NCI-H1436 treated with DMSO at 0.1 percent for 48 hours (cell line): ENCODE measurements at regions not wholly inside any gene's neighbourhood (a gene's known extent, or its start where the extent isn't known, plus 50 kb on each side); places are given as distances from the start of the nearest gene placed in this dataset.
A peak's percentile ranks its signal among the peaks of the same experiment; 100 is the strongest.
"Not testable (repeated sequence)": the region's sequence is repeated elsewhere in the genome, so short reads cannot be mapped to it uniquely, and the experiment has no call there.

ENCODE experiments used
- DNase-seq: peaks from one replicate; lab custom pipeline; 2025; lab: John Stamatoyannopoulos, UW

DNA sequence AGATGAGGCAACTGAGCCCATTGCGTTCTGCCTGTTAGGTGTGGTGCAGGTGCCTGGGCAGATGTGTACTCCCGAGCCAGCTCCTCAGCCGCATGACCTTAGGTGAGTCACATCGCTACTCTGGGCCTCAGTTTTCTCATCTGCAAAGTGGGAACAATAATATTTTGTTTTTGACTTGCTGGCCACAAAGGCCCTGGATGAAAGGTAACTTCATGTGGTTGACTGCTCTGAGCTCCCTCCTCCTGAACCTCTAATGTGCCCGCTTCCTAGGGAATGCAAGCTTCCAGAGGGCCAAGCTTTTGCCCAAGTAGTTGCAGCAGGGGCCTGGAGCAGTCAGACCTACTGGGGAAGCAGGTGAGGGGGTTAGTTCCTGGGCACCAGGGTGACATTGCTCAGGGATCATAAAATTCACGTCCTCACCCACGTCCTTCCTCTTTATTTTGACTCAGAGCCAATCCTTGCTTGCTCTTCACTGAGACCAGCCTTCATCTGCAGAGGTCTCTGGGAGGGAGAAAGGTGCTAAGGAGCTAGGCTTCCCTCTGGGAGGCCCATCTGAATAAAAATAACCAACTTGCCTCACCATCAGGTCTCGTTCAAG lies 149.0 kb upstream of the TLE3 start:
- no peak for DNase-seq

DNA sequence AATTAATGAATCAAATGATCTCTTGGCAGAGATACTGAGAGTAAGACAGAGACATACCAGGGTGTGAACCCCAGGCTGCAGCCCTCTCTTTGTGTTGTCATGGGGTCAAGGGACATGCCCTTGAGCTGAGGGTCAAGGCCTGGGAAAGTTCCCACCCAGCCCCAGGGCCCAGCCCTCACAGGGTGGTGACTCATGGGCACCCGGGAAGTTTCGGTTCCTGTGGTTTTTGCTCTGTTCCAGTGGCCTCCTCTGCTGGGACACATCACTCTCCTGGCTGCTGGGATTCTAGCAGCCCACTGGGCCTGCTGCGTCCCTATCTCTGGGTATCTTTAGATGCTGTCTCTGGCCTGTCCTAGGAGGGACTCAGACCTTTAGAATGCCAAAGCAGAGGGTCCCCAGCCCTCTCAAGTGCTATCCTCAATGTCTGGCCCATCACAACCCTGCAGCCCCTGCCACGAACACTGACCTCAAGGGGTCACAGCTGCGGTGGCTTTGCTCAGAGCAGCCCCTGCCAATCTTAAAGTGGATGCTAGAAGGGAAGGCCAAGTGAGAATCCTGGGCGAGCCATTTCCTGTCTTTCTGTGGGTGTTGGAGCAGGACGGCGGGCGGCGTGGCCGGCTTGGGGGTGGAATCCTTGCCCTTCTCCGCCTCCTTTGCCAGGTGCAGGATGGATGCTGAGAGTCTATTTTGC lies 148.4 kb upstream of the TLE3 start:
- no peak for DNase-seq

DNA sequence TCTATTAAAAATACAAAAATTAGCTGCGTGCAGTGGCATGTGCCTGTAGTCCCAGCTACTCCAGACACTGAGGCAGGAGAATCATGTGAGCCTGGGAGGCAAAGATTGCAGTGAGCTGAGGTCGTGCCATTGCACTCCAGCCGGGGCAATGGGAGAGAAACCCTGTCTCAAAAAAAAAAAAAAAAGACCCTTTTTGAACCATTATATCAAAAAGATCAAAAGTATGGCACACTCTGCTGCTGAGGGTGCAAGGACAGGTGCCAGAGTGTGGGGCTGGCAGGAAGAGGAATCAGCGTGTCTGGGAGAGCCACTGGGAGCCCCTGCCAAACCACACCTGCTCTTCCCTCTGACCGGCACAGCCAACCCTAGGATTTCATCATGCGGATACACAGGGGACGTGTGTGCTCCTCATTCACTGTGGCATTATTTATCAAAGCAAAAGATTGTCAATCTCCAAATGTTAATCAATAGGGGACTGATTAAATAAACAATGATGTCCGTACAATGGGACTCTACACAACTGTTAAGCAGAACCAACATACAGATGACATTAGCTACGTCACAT lies 147.3 kb upstream of the TLE3 start:
- no peak for DNase-seq

DNA sequence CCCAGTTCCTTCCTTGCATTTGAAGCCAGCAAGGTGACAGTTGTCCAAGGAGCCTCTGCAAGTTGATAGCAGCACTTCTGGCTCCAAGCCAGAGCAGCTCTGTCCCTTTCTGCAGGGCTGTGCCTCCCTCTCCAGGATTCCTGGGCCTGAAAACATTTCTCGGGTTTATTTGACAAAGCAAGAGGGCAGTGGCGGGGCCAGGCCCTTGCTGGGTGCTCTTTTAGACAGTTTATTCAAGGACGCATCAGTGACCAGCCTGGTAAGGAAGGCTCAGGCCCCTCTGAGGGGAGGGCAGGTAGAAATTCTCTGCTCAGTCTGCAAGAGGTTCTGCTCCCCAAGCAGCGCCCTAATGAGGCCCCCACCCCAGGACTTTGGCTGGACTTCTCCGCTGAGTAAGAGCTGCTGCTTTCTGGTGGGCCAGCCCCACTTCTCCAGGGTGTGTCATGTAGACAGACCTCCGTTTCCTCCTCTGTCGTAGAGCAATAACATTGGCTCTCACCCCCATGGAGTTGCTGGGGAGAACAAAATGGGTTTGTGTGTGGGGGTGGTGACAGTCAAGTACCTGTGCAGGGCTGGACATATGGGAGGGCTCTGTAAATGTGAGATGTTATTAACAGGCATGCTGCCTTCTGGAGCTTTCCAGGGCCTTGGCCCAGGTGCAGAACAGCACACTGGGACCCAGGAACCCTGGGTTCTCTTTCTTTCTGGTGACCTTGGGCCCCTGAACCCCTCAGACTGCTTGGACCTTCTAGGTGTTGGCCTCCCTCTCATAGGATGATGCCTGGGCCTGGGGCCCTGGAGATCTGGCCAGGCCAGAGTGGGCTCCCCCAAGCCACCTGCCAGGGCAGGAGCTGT lies 146.2 kb upstream of the TLE3 start:
- no peak for DNase-seq

DNA sequence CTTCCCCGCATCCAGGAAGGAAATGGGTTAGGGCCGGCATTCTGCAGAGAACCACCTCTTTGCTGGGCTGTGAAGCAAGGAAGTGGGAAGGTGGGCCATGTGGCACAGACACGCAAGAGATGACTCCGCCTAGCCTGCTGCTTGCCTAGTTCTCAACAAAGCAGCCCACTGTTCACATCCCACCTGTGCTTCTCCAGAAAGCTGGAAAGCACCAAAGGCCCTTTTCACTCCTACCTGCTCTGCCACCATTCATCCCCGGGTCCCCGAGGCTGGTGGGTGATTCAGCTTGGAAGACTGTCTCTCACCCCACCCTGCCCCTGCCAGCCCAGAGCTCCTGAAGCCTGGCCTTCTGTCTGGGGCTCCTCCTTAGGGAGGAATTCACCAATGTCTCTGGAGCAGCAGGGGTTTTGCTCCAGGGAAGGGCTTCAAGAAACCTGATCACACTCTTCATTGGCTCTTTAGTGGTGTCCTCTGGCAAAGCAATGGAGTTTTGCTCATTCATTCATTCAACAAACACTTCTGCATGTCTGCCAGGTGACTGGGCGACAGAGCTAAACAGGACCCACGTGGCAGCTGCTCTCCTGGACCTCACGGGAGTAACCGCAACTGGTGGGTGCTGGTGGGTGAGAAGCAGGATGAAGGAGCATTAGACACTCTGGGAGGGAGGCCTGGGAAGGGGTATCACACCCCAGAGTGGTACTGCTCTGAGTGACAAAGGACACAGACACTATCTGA lies 145.4 kb upstream of the TLE3 start:
- DNase-seq, result no peak

DNA sequence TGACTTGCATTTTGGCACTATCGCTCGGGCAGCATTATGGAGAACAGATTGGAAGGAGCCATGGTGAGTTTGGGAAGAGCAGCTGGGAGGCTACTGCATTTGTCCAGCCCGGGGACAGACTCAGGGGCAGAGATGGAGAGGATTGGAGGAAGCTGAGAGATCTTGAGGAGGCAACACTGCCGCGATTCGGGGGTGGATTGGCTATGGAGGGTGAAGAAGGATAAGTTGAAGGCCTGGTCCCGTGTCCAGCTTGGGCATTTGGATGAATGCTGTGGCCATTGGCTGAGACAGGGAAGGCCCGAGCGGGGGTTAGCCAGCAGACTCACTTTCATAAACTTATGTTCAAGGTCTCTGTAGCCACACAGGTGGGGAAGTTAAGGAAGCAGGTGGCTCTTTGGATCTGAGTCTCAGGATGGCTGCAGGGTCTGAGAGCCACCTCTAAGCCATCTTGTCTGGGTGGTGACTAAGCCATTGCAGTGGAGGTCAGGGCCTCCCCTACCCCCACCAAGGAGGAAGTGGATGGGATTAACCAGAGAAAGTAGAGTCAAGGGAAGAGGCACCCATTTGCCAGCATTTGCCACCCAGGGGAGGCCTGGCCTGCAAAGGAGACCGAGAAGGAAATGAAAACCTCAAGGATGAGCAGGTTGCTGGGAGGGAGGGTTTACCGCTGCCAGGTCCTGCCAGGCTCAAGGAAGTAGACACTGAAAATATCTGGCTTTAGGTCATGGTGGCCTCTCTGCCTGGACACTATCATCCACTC lies 144.0 kb upstream of the TLE3 start:
- no peak for DNase-seq

DNA sequence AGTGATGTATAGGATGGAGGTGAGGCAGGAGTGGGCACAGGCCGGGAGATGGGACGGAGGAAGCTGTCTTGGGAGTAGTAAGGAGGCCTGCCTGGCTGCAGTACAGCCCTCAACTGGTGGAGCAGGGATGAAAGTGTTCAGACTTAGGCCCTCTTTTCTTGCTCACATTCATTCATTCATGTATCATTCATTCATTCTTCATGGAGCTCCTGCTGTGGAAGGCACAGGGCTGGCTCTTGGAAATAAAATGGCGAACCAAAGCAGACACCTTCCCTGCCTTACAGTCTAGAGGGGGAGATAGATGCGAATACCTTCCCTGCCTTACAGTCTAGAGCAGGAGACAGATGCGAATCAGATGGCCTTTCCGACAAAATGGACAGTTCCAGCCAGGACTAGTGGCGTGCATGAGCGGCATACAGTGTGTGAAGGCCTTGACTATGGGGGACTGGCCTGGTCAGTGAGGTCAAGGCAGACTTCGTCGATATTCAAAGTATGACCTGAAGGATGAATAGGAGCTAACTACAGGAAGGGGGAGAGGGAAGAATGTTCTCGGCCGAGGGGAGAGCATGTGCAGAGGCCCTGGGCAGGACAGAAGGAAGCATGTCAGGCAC lies 143.2 kb upstream of the TLE3 start:
- no peak for DNase-seq

DNA sequence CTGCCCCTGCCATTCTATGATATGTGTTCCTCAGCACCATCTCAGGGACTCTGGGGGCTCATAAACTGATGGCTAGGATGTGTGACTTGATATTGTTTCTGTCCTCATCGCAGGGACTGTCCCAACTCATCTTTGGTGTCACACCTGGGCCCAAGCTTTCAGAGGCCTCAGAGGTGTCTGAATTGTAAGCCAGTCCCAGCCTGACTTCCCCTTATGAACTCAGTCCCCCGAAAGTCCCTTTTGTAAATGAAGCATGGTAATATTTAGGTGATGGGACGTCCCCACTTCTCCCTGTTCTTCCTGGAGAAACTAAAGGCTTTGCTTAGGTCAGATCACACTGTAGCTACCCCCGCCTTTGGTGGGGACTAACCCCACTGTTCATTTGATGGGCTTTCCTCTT lies 142.4 kb upstream of the TLE3 start:
- DNase-seq, result no peak

DNA sequence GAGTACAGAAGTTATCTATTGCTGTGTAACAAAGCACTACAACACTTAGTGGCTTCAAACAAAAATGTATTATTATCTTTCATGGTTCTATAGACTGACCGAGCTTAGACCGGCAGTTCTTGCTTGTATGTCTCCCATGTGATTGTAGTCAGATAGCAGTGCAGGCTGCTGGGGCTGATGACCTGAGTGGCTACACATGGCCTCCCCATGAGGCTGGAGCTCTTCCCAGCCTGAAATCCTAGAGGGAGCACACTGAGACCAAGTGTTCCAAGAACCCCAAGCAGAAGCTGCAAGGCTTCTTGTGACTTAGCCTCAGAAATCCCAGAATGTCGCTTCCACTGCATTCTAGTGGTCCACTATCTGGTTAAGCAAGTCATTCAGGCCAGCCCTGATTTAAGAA lies 141.2 kb upstream of the TLE3 start:
- no peak for DNase-seq

DNA sequence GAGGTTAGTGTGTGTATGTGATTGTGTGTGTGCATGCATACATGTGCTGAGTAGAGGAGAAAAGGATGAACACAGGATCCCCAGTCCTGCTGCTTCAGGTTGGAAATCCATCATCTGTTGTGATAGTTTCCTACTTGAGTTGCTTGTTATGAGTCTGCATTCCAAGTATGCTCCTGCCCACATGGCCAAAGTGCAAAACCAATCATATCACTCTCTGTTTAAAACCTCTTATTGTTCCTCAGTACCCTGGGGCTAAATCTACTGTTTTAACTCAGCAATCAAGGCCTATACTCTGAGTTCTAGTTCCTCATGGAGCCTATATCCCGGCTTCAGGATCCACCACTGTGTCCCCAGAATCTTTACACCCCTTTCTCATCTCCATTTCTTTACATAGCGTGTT lies 139.9 kb upstream of the TLE3 start:
- no peak for DNase-seq

DNA sequence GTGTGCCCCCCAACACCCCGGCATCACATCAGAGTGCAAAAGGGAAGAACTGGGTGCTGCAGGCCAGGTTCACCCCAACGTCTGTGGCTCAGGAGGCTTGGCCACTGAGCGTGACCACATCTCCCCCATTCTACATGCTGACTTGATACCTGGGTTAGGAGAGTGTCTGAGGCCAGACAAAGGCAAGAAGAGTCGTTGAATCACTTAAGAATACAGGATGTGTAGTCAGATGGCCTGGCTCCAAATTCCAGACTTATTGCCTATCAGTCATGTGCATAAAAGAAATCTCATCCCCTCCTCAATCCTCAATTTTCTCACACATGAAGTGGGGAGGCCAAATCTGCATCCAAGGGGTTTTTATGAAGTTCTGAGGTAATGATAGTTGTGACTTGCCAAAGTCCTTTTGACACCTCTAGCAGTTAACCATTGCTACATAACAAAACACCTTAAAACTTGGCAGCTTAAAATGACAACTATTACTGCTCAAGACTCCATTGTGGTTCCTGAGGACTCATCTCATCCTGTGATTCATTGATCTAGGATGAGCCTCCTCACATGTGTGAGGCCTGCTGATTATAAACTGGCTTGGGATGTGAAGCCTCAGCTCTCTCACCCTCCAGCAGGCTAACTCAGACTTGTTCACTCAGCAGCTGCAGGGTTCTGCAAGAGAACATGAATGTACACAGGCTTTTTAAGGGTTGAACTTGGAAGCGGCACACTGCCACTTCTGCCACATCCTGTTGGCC lies 138.8 kb upstream of the TLE3 start:
- DNase-seq, result no peak

DNA sequence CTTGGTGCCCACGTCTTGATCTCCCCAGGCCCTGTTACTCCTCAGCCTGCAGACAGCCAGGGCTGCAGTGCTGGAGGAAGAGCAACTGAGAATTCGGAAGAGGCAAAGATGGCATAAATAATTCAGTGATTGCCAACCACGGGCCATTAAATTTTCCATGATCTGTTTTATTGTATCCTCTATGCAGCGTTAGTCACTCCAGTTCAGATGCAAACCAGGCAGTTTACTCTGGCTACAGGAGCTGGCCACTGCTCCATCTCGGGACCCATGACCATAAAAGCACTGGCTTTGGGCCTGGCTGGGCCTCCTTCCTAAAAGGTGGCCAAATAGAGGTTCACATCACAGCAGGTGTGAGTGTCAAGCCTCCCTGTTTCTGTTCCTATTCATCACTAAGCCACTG lies 137.6 kb upstream of the TLE3 start:
- DNase-seq, result no peak

DNA sequence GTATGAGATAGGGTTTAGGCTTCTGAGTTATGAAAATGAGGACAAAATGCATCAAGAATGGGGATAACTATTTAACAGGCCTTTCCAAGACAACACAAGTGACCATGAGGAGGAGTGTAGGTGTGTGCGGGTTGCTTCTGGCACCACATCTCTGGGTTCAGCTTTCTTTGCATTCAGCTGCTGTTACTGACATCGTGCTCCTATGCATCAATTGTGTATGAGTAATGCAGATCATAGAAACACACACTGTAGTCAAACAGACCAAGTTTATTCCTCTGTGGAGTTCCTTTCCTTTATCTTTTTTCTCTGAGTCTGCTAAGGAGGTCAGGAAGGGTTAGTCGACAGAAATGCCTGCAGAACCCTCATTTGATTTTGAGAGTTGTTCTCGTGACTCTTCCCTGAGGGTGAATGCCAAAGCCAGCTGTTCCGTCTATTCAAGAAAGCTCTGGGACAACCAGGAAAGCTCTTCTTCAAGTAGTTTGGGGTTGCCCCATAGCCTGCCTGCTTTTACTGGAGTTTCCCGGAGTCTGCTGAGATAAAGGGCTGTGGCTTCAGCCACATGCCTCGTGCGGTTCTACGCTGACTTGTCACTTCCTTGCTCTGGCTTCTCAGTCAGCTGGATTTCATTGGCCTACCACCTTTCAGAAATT lies 136.7 kb upstream of the TLE3 start:
- no peak for DNase-seq

DNA sequence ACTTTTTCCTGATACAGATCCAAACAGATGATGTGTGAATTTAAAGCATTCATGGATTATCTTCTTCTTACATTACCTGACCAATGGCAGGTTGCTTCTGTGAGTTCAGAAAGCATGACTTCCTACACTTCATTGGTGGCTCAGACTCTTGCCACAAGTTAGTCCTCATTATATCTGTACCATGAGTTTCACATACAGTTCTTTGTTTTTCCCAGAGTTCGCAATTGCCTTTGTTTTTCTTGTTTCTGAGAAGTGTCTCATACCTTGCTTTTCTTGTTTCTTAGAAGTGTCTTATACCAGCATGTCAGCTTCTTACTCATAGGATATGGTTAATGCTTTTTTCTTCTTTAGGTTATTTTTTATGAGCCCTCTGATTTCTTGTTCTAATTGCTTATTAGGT lies 133.8 kb upstream of the TLE3 start:
- no peak for DNase-seq

DNA sequence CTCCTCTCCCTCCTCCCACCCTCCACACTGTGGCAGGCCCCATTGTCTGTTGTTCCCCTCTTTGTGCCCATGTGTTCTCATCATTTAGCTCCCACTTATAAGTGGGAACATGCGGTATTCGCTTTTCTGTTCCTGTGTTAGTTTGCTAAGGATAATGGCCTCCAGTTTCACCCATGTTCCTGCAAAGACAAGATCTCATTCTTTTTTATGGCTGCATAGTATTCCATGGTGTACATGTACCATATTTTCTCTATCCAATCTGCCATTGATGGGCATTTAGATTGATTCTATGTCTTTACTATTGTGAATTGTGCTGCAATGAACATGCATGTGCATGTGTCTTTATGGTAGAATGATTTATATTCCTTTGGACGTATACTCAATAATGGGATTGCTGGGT lies 130.2 kb upstream of the TLE3 start:
- not testable (repeated sequence) for DNase-seq

DNA sequence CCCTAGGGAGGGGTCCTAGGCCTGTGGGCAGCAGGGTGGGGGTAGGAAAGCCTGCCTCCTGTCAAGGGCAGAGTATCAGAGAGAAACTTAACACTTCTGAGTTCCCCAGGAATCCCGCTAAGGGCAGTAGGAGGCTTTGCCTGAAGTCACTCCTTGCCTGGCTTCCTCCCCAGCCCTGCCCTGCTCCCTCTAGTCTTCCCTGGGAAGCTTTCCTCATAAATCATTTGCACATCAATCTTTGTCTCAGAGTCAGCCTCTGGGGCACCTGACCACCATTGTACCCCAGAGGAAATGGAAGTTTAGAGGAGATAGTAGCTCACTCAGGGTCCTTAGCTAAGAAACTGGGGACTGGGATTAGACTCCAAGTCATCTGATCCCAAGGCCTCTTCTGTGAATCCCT lies 129.4 kb upstream of the TLE3 start:
- no peak for DNase-seq

DNA sequence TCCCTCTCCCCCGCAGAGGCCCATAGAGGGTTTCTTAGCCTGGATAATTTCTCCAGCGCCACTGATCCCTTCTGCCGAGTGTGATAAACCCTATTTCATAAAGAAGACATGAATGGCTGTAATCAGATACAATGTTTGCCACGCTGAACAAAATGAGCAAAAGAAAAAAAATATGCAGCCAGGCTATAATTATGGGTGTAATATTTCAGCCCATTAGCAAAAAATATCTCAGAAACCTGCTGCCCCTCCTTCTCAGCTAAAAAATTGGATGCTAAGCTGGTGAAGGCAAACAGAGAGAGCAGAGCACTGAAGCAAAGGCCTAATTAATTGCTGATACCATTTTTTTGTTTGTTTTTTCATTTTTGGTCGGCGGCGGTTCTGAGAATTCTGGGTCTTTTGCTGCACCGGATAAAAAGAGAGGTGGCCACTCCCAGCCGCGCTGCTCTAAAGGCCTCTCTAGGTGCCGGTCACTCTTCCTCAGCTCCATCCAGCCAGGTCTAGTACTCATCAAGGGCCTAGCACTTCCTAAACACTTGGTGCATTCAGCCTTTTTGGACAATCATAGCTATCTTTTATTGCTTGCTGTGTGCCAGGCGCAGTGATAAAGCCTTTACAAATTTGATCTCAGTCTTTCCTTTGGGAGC lies 128.7 kb upstream of the TLE3 start:
- peak; percentile 52 for DNase-seq

DNA sequence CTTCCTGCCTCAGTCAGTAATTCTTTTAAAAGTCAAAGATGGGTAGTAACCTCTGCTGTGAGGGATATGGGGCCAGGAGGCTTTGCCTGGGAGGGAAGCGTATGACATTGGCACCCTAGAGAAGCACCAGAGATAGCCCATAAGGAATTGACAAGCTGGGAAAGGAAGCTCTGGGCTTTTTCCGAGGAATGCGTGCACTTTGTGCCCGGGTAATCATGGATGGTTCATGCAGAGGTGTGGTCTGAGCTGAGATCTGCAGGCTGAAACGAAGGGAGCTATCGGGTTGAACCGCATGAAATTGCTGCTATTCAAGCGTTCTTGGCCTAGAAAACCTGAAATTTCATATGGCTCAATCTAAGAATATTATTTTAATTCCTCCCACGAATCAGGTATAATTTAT lies 127.7 kb upstream of the TLE3 start:
- DNase-seq, result no peak

DNA sequence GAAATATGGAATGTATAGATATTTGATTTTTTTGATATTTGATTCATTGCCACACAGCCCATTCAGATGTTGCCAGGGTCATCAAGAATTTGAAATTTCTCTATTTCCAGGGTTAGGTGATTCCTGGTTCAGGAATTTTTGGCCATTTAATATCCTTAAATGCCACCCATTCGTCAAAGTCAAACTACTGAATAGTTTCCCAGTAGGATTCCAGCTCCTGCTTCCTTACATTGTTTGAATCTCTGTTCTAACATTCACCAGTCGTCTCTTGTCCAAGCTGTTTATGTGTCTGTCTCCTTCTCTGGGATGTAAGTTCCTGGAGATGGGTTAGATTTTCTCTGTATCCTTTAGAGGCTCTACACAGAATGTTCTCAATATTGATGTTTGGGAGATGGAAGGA lies 124.9 kb upstream of the TLE3 start:
- no peak for DNase-seq
